SK-N-SH (cell line): ENCODE measurements at regions not wholly inside any gene's neighbourhood (a gene's known extent, or its start where the extent isn't known, plus 50 kb on each side); places are given as distances from the start of the nearest gene placed in this dataset.

Experiments used
- CTCF ChIP-seq: fragments of 200-600 bp; sonication (generic); IDR thresholded peaks from 2 replicates; pipeline ENCODE4 v1.6.1; 2017; ENCODE audit warnings: antibody characterized with exemption, mild to moderate bottlenecking, moderate library complexity
- EZH2phosphoT487 ChIP-seq: fragments of 200-600 bp; sonication (generic); IDR thresholded peaks from 2 replicates; pipeline ENCODE4 v1.6.1; 2017; ENCODE audit warnings: low read depth, mixed run types, mild to moderate bottlenecking, antibody characterized with exemption, moderate library complexity, borderline replicate concordance
- FOSL2 ChIP-seq: IDR thresholded peaks from 2 replicates; pipeline ENCODE4 v1.4.0; 2012; ENCODE audit warnings: low read depth, mild to moderate bottlenecking, moderate library complexity, borderline replicate concordance
- GATA2 ChIP-seq: sonication (generic); formaldehyde crosslinking; IDR thresholded peaks from 2 replicates; pipeline ENCODE4 v1.5.0; 2020; ENCODE audit warnings: mild to moderate bottlenecking, missing genetic modification reagents
- JUND ChIP-seq: IDR thresholded peaks from 2 replicates; pipeline ENCODE4 v1.4.0; 2012
- MXI1 ChIP-seq: IDR thresholded peaks from 2 replicates; pipeline ENCODE4 v1.6.1; 2012; ENCODE audit warnings: mild to moderate bottlenecking, low read depth, low read length, improper control_type of control experiment
- RAD21 ChIP-seq: IDR thresholded peaks from 2 replicates; pipeline ENCODE4 v1.6.1; 2012; ENCODE audit warnings: mild to moderate bottlenecking, low read length
- RFX5 ChIP-seq: IDR thresholded peaks from 2 replicates; pipeline ENCODE4 v1.6.1; 2012; ENCODE audit warnings: mild to moderate bottlenecking, improper control_type of control experiment, low read length
- SMC3 ChIP-seq: IDR thresholded peaks from 2 replicates; pipeline ENCODE4 v1.6.1; 2012; ENCODE audit warnings: low read depth, low read length, improper control_type of control experiment
- USF2 ChIP-seq: fragments of 150-350 bp; IDR thresholded peaks from 2 replicates; pipeline ENCODE4 v1.6.1; 2017; ENCODE audit warnings: antibody characterized with exemption, low read length, low read depth, borderline replicate concordance

GRCh38 chr5:6078881-6079280 is 299.5 kb downstream of the MED10 start:
- TF ChIP-seq RAD21 (no peak), JUND (no peak), EZH2phosphoT487 (no peak), CTCF (no peak), FOSL2 (no peak), GATA2 (CRISPR knock-in tag) (no peak), RFX5 (no peak), MXI1 (no peak), USF2 (no peak), SMC3 (no peak)
